NT2/D1 (cell line): ENCODE measurements at regions not wholly inside any gene's neighbourhood (a gene's known extent, or its start where the extent isn't known, plus 50 kb on each side); places are given as distances from the start of the nearest gene placed in this dataset.

ENCODE experiments used
- SUZ12 ChIP-seq: IDR thresholded peaks from 2 replicates; pipeline ENCODE4 v1.6.1; 2011; ENCODE audit not compliant: insufficient read length, insufficient read depth; ENCODE audit errors: extremely low read depth
- YY1 ChIP-seq: IDR thresholded peaks from 2 replicates; pipeline ENCODE4 v1.6.1; 2011; ENCODE audit not compliant: insufficient read length, insufficient read depth
- ZNF274 ChIP-seq: IDR thresholded peaks from 2 replicates; pipeline ENCODE4 v1.6.1; 2011; ENCODE audit warnings: mild to moderate bottlenecking, low read depth, low read length

GRCh38 chr2:167890739-167891138 is 356.7 kb downstream of the STK39 start:
- TF ChIP-seq YY1, result no peak
- no peak for TF ChIP-seq ZNF274
- TF ChIP-seq SUZ12, result no peak
